GM18511 (cell line): ENCODE measurements at regions not wholly inside any gene's neighbourhood (a gene's known extent, or its start where the extent isn't known, plus 50 kb on each side); places are given as distances from the start of the nearest gene placed in this dataset.
"Not testable (repeated sequence)": the region's sequence is repeated elsewhere in the genome, so short reads cannot be mapped to it uniquely, and the experiment has no call there.

Experiments
- ATAC-seq: cut with Tn5 transposase; IDR thresholded peaks from one replicate; pipeline ENCODE4 v1.9.1; 2021; ENCODE audit warnings: mild to moderate bottlenecking, moderate library complexity; ENCODE audit not compliant: unreplicated experiment

DNA sequence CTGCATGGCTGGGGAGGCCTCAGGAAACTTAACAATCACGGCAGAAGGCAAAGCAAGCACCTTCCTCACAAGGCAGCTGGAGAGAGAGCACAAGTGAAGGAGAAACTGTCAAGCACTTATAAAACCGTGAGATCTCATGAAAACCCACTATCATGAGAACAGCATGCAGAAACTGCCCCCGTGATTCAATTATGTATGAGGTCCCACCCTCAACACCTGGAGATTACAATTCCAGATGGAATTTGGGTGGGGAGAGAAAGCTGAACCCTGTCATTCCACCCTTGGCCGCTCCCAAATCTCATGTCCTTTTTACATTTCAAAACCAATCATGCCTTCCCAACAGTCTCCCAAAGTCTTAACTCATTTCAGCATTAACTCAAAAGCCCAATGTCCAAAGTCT is 107.2 kb upstream of the ECI2 start:
- no peak for ATAC-seq

DNA sequence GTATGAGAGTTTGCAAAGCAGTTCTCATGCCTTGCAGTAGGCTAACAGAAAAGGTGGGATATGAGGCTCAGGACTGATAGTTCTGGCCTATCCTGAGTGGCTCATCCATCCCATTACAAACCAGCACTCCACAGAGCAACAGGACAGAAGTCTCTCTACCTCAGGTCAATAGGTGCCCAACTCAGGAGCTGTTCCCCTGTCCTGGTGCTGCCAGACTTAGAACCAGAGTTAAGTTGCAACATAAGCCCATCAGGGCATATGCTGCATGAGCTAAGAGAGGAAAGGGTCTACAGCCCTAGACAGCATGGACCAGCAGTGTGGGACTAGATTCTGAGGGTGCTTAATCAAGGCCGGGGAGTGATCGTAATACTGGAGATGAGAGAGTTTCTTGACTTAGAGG is 104.8 kb upstream of the ECI2 start:
- no peak for ATAC-seq

DNA sequence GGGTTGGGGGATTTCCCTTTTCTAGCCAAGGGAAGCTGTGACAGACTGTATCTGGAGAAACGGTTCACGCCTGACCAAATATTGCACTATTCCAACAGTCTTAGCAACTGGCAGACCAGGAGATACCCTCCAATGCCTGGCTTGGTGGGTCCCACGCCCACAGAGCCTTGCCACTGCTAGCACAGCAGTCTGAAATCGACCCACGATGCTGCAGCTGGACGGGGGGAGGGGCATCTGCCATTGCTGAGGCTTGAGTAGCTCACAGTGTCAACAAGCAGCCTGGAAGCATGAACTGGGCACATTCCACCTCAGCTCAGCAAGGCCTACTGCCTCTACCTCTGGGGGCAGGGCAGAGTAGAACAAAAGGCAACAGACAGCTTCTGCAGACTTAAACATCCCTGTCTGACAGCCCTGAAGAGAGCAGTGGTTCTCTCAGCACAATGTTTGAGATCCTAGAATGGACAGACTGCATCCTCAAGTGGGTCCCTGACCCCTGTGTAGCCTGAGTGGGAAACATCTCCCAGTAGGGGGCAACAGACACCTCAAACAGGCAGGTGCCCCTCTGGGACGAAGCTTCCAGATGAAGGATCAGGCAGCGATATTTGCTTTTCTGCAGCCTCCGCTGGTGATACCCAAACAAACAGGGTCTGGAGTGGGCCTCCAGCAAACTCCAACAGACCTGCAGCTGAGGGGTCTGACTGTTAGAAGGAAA is 89.9 kb upstream of the ECI2 start:
- ATAC-seq = no peak

DNA sequence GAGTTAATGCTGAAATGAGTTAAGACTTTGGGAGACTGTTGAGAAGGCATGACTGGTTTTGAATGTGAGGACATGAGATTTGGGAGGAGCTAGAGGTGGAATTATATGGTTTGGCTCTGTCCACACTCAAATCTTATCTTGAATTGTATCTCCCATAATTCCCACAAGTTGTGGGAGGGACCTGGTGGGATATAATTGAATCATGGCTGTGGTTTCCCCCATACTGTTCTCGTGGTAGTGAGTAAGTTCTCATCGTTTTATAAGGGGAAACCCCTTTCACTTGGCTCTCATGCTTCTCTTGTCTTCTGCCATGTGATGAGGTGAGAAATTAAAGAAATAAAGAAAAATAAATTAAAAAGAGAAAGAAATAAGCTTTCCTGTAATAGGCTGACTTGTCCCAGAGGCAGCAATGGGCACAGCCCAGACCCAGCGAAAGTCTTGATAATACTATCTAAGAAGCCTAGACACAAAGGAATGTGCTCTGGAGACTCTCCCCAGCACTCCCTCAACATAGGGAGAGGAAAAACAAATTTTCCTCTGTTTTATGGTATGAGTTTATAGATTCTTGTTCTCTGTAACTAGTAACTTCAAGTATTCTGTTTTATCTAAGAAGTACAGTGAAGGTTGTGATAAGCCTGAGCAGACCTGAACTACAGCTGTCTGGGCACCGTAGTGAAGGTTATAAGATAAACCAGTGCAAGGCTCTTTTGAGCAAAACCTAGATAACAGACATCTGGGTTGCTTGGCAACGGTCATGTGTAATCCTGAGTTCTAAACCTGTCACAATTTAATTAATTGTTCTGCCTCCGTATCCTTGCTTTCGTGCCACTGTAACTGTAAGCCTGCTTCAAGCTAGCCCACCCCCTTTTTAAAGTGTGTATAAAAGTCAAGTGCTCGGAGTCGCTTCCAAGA is 88.9 kb upstream of the ECI2 start:
- ATAC-seq = no peak

DNA sequence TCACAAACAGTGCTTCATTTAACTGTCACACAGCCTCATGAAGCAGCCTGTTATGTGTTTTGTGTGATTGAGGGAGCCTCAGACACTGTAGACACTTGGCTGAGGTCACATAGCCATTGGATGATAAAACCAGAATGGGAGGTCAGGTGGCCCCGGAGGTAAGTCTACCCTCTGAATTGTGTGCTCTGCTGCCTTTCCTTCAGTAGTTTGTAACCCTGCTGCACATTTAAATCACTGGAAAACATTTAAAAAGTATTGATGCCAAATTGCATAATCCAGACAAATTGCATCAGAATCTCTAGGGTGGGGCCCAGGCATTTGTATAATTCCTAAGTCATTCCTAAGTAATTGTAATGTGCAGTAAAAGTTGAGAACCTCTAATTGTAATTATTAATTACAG is 85.2 kb upstream of the ECI2 start:
- ATAC-seq = no peak

DNA sequence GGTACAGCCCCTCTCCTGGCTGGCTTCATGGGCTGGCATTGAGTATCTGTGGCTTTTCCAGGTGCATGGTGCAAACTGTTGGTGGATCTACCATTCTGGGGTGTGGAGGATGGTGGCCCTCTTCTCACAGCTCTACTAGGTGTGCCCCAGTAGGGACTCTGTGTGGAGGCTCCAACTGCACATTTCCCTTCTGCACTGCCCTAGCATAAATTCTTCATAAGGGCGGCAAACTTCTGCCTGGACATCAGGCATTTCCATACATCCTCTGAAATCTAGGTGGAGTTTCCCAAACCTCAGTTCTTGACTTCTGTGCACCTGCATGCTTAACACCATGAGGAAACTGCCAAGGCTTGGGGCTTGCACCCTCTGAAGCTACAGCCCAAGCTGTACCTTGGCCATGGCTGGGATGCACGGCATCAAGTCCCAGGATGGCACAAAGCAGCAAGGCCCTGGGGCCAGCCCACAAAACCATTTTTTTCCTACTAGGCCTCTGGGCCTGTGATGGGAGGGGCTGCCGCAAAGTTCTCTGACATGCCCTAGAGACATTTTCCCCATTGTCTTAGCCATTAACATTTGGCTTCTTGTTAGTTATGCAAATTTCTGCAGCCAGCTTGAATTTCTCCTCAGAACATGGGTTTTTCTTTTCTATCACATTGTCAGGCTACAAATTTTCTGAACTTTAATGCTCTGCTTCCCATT is 83.4 kb upstream of the ECI2 start:
- ATAC-seq = not testable (repeated sequence)

DNA sequence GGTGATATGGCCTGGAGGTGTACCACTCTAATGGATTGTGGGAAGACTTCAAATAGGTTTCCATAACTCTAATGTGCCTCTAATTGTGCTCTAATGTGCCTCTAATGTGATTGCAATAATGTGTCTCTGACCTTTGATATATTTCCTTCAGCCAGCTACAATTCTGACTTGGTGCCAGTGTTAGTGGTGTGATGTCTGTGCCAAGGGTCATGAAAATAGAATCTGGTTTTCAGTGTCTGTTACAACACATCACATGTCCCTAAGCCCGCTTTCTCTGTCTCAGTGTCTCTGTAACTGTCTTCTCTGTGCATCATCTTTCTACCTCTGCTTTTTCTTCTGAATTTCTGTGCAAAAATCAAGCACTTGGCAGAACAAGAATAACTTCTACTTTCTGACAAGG is 77.2 kb upstream of the ECI2 start:
- no peak for ATAC-seq

DNA sequence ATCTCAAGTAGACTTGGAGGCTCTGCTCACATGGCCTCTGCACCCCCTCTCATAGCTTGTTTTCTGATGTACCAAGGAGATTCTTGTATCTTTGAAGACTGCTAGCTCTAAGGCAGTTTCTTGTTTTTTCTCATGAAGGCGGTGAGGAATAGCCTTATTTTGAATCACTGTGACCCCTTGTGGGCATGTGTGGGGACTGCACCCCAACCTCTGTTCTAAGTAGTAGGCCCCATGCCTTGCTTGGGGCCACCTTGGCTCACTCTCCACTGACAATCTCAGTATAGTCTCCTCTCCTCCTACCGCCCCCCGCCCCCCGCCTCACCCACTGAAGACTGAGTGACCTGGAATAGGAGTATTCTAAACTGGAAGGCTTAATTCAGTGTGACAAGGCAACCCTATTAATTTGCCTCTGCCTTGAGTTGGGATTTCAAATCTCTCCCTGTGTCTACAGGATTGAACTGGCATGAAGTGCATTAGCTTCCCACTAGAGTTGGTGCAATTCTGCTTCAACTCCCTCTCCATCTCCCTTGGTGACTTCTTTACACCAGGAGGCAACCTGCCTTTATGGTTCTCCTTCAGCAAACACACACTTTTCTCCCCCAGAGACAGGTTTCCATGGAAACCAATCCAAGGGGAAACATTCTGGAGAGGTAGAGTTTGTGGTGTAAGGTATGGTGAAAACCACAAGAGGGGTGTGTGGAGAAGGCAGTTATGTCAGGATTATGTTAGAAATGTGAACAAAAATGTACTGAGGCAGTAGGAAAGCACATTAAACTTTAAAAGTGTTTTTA is 75.4 kb upstream of the ECI2 start:
- peak; percentile 65 for ATAC-seq

DNA sequence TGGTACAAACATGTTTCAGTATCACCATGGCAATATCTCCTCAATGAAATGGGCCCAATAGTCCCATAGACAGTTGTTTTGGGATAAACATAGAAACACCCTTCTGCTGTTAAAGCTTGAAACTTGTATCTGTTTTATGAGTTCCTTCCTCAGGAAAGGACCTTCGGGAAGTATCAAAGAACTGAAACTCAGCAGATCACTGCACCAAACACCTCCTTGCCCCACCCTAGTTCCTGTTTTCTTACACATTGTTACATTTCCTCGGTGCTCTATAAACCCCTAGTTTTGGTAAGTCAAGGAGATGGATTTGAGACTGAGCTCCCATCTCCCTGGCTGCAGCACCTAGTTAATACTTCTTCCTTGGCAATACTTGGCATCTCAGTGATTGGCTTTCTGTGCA is 73.8 kb upstream of the ECI2 start:
- ATAC-seq = no peak

DNA sequence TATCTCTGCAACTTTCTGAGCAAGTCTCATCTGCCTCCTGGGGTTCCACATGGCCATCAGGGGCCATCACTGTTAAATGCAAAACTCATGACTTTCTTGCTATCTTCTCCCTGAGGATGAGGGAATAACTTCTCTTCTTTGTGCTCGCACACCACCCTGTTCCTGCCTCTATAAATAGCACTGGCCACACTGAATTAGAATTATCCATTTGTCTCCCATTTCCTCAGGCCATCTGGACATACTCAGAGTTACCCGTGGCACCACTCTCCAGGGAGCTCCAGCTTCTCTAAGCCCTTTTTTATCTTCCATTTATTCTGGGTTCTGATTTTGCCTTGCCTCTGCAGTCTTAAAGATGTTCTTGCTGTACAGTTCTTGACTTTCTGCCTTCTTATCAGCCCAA is 72.8 kb upstream of the ECI2 start:
- ATAC-seq = no peak

DNA sequence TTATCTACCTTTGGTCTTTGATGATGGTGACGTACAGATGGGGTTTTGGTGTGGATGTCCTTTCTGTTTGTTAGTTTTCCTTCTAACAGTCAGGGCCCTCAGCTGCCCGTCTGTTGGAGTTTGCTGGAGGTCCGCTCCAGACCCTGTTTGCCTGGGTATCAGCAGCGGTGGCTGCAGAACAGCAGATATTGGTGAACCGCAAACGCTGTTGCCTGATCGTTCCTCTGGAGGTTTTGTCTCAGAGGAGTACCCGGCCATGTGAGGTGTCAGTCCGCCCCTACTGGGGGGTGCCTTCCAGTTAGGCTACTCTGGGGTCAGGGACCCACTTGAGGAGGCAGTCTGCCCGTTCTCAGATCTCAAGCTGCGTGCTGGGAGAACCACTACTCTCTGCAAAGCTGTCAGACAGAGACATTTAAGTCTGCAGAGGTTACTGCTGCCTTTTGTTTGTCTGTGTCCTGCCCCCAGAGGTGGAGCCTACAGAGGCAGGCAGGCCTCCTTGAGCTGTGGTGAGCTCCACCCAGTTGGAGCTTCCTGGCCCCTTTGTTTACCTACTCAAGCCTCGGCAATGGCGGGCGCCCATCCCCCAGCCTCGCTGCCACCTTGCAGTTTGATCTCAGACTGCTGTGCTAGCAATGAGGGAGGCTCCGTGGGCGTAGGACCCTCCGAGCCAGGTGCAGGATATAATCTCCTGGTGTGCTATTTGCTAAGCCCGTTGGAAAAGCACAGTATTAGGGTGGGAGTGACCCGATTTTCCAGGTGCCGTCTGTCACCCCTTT is 68.5 kb upstream of the ECI2 start:
- ATAC-seq = not testable (repeated sequence)

DNA sequence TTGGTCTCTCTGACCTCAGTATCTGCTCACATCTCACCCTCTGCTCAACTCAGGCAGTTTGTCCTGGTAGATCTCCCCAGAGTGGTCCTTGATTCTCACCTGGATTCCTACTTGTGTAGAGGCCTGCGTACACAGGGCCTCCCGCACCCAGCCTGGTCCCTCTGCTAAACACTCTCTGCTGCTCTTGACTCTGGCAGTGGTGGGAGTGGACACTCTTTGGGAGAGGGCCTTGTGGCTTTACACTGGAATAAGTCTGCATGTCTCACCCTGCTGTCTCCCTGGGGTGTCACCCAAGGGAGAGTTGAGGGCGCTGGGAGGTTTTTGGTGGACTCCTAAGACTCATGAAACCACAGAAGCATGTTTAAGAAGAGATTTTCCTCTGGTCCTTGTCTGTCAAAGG is 57.3 kb upstream of the ECI2 start:
- no peak for ATAC-seq

DNA sequence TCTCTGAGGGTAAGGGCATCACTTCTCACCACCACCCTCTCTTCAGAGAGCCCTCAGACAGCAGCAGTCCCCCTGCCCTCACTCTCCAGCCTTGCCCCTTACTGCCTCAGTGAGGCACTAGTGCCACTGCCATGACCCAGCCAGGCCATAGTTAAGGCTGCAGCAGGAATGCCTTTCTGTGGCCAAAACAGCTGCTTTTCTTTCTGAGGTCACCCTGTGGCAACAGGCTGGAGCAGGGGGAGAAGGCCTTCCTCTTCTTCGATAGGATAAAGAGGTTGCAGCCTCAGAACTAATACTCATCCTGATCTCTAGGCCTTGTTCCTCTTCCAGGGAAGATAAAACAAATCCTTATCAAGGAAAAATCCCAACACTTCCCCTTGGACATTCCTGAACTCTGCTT is 56.8 kb upstream of the ECI2 start:
- ATAC-seq = no peak

DNA sequence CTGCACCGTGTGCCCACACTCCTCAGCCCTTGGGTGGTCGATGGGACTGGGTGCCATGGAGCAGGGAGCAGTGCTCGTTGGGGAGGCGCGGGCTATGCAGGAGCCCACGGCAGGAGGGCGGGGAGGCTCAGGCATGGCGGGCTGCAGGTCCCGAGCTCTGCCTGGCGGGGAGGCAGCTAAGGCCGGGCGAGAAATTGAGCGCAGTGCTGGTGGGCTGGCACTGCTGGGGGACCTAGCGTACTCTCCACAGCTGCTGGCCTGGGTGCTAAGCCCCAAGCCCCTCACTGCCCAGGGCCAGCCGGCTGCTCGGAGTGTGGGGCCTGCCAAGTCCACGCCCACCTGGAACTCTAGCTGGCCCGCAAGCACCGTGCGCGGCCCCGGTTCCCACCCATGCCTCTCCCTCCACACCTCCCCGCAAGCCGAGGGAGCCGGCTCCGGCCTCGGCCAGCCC is 55.9 kb upstream of the ECI2 start:
- ATAC-seq = no peak

DNA sequence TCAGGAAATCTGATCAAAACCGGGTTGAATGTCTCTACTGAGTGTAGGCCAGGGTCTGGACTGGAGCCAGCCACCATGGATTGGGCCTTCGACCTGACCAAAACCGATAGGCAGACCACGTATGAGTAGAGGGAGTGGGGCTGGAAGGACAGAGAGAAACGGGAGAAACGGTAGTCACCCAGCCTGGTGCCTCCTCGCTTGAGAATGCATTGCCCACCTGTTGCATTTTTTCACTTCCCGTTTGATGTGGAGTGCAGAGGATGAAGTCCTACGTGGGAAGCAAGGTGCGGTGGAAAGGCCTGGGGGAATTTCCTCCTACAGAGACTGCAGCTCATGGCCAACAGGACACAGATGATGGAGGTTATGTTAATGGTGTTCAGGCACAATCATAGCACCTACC is 53.9 kb upstream of the ECI2 start:
- ATAC-seq = no peak

DNA sequence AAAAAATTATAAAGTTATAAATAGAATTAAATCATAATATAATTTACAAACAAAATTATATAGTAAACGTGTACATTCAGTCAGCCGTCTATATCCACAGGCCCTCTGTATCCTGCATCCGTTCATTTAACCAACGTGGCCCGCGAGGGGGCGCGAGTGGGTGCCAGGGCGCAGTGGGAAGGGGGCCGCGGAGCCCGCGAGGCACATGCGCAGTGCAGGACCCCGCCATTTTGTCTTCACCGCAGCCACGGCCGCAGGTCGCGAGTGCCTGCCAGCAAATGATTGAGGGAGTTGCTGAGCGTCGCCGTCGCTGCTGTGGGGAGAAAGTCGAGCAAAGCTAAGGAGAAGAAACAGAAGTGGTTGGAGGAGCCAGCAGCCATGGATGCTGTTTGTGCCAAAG is 53.4 kb upstream of the ECI2 start:
- ATAC-seq = no peak

DNA sequence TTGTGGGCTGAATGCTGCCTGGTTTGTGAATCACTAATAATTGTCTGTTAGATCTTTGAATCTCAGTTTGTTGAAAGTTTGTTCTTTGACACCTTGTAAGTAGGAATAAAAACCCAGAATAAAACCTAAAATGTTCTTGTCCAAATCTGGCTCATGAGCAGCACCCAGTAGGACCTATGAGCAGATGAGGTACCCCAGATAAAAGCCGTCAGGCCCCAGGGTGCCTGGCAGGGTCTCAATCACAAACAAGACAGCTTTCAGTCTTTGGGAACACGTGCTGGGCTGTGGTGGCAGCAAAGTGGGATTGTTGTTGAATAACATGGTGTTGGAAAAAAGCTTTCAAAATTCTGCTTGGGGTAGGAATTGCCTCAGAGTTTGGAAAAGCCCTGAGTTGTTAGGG is 52.1 kb upstream of the ECI2 start:
- no peak for ATAC-seq

DNA sequence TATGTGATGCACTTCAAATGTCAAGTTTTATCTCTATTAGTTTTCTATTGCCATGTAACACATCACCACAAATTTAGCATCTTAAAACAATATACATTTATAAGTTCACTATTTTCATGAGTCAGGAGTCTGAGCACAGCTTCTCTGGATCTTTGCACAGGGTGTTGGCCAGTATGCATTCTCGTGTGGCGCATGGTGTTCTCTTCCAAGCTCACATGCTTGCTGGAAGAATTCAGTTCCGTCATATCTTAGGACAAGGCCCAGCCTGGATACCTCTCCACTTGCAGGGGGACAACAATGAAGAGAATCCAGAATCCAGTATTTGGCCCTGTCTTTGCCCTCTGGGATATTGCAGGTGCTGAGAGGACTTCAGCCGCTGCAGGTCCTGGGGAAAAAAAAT is 51.0 kb upstream of the ECI2 start:
- ATAC-seq = no peak

DNA sequence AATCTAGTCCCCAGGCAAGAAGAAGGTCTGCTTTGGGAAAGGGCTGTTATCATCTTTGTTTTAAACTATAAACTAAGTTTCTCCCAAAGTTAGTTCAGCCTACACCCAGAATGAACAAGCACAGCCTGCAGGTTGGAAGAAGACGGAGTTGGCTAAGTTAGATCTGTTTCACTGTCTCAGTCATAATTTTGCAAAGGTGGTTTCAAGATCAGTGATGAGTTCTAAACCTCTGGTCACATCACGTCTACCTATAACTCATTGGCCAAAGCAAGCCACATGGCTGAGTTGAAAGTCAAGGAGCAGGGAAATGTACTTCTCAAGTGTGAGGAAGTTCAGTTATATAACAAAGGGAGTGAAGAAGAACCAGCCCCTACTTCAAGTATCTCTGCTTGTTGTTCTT is 50.5 kb upstream of the ECI2 start:
- ATAC-seq = no peak

DNA sequence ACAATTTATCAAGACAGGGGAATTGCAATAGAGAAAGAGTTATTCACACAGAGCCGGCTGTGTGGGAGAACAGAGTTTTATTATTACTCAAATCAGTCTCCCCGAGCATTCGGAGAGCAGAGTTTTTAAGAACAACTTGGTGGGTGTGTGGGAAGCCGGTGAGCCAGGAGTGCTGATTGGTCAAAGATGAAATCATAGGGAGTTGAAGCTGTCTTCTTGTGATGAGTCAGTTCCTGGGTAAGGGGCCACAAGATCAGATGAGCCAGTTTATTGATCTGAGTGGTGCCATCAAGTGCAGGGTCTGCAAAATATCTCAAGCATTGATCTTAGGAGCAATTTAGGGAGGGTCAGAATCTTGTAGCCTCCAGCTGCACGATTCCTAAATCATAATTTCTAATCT is 50.0 kb upstream of the ECI2 start:
- no peak for ATAC-seq
